Upper lobe of left lung (tissue), 6 donors: ENCODE measurements at regions not wholly inside any gene's neighbourhood (a gene's known extent, or its start where the extent isn't known, plus 50 kb on each side); places are given as distances from the start of the nearest gene placed in this dataset.

Source experiments
- ATAC-seq, 2 donors: fragments of 200-7000 bp; cut with Tn5 transposase; one replicate each; pipeline ENCODE4 v1.9.1; 2022; ENCODE audit warnings: mild to moderate bottlenecking in 2 of 2, moderate library complexity in 2 of 2; ENCODE audit not compliant: low FRiP score in 2 of 2
- DNase-seq, 2 donors: peaks; one replicate each; pipeline ENCODE4 v3.0.0-alpha.2; 2019 to 2020
- H3K27ac ChIP-seq, 4 donors: fragments of 200-600 bp; sonication (generic); one replicate each; pipeline ENCODE4 v1.5.1; 2016 to 2019
- H3K27me3 ChIP-seq, 4 donors: fragments of 200-600 bp; sonication (generic); one replicate each; pipeline ENCODE4 v1.5.1; 2017 to 2019
- H3K36me3 ChIP-seq, 4 donors: fragments of 200-600 bp; sonication (generic); one replicate each; pipeline ENCODE4 v1.5.1; 2016 to 2019
- H3K4me1 ChIP-seq, 4 donors: fragments of 200-600 bp; sonication (generic); one replicate each; pipeline ENCODE4 v1.5.1; 2018 to 2019
- H3K4me3 ChIP-seq, 4 donors: fragments of 200-600 bp; sonication (generic); one replicate each; pipeline ENCODE4 v1.5.1; 2017 to 2019; ENCODE audit warnings: mild to moderate bottlenecking in 2 of 4, moderate library complexity in 1 of 4
- H3K9me3 ChIP-seq, 4 donors: fragments of 200-600 bp; sonication (generic); one replicate each; pipeline ENCODE4 v1.5.1; 2018 to 2019
- EP300 ChIP-seq, 4 donors: sonication (generic); formaldehyde crosslinking; IDR thresholded peaks; one replicate each; pipeline ENCODE4 v1.5.1; 2017; ENCODE audit warnings: antibody characterized with exemption in 4 of 4, control low read depth in 2 of 4
- POLR2A ChIP-seq, 4 donors: fragments of 450-650 bp; IDR thresholded peaks; one replicate each; pipeline ENCODE4 v1.5.1; 2016 to 2017; ENCODE audit warnings: antibody characterized with exemption in 4 of 4, mild to moderate bottlenecking in 2 of 4
- POLR2AphosphoS5 ChIP-seq, 2 donors: sonication (generic); formaldehyde crosslinking; IDR thresholded peaks; one replicate each; pipeline ENCODE4 v1.5.1; 2017; ENCODE audit warnings: antibody characterized with exemption in 2 of 2
- WGBS, 2 donors: methylation state at CpG; one replicate each; pipeline ENCODE4 v1.1.5; 2017 to 2018; 5-methylcytosine and 5-hydroxymethylcytosine counted together
- TF ChIP-seq, protein P1 (sequence below), 6 experiments: fragments of 450-650 bp in 4 of 6; fragments of 200-600 bp in 2 of 6; sonication (generic) in 2 of 6; IDR thresholded peaks; one replicate each; pipeline ENCODE4 v1.5.1; 2016 to 2019; ENCODE audit warnings: antibody characterized with exemption in 6 of 6
- donor health status: DM: no; HTN: no; CAD: no; lungs with moderate emphysema.
- donor health status: DM: no; HTN: yes; CAD: no; lungs with severe emphysema.

DNA sequence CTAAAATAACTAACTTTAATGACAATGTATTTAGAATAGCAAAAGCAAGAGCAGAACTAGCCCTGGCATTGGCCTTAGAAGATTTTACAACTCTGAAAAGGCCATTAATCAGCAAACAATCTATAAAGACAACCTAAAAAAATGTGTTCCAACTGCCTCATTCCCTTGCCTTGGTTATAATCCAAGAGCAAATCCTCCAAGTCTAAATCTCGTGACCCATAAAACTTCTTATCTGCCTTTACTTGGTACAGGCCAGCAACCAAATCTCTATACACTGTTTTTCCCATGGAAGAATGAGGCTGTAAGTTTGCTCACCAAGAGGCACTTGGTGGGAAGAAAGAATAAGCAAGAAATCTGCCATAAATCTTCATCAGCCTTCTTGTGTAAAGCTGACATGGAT lies 175.3 kb upstream of the MID1 start:
- no peaks in the 10 kb centered on the region for H3K27me3 ChIP-seq
- ATAC-seq: no peak
- H3K4me3 ChIP-seq: no peak overlapping the region
- no peaks in the 10 kb centered on the region for H3K36me3 ChIP-seq
- H3K27ac ChIP-seq: no peak overlapping the region
- DNase-seq: no peak
- no peaks in the 10 kb centered on the region for H3K4me1 ChIP-seq
- no peaks in the 10 kb centered on the region for H3K9me3 ChIP-seq
- TF ChIP-seq POLR2AphosphoS5 (IDR thresholded peaks at IDR 0.05) (no peak), EP300 (IDR thresholded peaks at IDR 0.05) (no peak), POLR2A (IDR thresholded peaks at IDR 0.05) (no peak)
- TF ChIP-seq, protein P1, sequence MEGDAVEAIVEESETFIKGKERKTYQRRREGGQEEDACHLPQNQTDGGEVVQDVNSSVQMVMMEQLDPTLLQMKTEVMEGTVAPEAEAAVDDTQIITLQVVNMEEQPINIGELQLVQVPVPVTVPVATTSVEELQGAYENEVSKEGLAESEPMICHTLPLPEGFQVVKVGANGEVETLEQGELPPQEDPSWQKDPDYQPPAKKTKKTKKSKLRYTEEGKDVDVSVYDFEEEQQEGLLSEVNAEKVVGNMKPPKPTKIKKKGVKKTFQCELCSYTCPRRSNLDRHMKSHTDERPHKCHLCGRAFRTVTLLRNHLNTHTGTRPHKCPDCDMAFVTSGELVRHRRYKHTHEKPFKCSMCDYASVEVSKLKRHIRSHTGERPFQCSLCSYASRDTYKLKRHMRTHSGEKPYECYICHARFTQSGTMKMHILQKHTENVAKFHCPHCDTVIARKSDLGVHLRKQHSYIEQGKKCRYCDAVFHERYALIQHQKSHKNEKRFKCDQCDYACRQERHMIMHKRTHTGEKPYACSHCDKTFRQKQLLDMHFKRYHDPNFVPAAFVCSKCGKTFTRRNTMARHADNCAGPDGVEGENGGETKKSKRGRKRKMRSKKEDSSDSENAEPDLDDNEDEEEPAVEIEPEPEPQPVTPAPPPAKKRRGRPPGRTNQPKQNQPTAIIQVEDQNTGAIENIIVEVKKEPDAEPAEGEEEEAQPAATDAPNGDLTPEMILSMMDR (IDR thresholded peaks at IDR 0.05): no peak
- 40 to 61% methylated on average over 1 of the region's 1 CpG for WGBS, 2 donors

- H3K9me3 ChIP-seq: no peaks in the 10 kb centered on the region
- no peak overlapping the region for H3K27ac ChIP-seq
- H3K4me1 ChIP-seq: no peaks in the 10 kb centered on the region
- no peak for TF ChIP-seq EP300 (IDR thresholded peaks at IDR 0.05)
- TF ChIP-seq, protein P1 (IDR thresholded peaks at IDR 0.05): no peak
- H3K27me3 ChIP-seq: no peaks in the 10 kb centered on the region
- 71 to 74% methylated on average over 4 of the region's 4 CpGs for WGBS, 2 donors
- DNase-seq: no peak
- no peak for ATAC-seq
- no peaks in the 10 kb centered on the region for H3K36me3 ChIP-seq
- H3K4me3 ChIP-seq: no peak overlapping the region
Measured at GRCh38 chrX:10797466-10797865, 177.1 kb upstream of the MID1 start.

- ATAC-seq: no peak
- DNase-seq: no peak
- Histone ChIP-seq H3K4me3 (no peak overlapping the region), H3K36me3 (no peaks in the 10 kb centered on the region), H3K4me1 (no peaks in the 10 kb centered on the region), H3K27me3 (no peaks in the 10 kb centered on the region), H3K27ac (no peak overlapping the region), H3K9me3 (no peaks in the 10 kb centered on the region)
- 58 to 84% methylated on average over 3 of the region's 3 CpGs for WGBS, 2 donors
- TF ChIP-seq POLR2A (IDR thresholded peaks at IDR 0.05): no peak
- TF ChIP-seq EP300 (IDR thresholded peaks at IDR 0.05): no peak
- TF ChIP-seq, protein P1 (IDR thresholded peaks at IDR 0.05): no peak
Measured at GRCh38 chrX:10798041-10798440, 177.7 kb upstream of the MID1 start.

DNA sequence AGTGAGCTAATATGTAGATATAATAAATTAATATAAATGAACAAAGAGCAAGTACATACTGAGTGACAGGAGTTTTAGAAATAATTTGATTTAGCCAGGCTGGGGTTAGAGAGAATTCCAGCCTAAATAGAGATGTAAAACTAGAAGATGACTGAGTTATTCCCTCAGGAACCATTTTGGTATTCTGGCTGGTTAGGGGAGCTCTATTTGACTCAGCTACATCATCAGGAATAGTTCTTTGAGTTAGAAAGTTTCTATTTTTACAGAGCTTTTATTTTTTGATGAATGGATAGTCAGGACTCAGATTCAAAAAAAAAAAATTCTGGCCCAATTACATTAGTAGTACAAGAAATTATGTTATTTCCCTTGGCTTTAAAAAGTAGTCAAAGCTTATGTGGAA lies 180.4 kb upstream of the MID1 start:
- ATAC-seq (no peak), DNase-seq (no peak)
- TF ChIP-seq, protein P1 (IDR thresholded peaks at IDR 0.05): no peak
- TF ChIP-seq EP300 (IDR thresholded peaks at IDR 0.05): no peak
- TF ChIP-seq POLR2A (IDR thresholded peaks at IDR 0.05): no peak
- no peak for TF ChIP-seq POLR2AphosphoS5 (IDR thresholded peaks at IDR 0.05)
- Histone ChIP-seq H3K27me3 (no peaks in the 10 kb centered on the region), H3K4me3 (no peak overlapping the region), H3K27ac (no peak overlapping the region), H3K36me3 (no peaks in the 10 kb centered on the region), H3K4me1 (no peaks in the 10 kb centered on the region), H3K9me3 (no peaks in the 10 kb centered on the region)

DNA sequence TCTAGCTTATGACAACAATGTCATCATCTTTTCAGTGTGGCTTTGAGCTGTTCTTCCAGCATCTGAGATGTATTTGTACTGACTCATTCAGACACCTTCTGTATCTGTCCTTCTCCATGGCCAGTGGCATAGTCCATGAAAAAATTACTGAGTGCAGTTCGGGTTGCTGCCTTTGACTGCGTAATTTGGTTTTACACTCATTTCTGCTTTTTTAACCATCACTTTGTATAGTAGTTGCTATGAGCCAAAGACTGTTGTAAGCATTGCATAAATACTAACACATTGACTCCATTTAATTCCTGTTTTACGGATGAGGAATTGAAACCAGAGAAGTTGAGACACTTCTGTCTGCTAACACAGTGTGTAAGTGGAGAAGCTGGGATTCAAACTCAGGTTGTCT lies 190.7 kb upstream of the MID1 start:
- TF ChIP-seq POLR2A (IDR thresholded peaks at IDR 0.05) (no peak), POLR2AphosphoS5 (IDR thresholded peaks at IDR 0.05) (no peak), EP300 (IDR thresholded peaks at IDR 0.05) (no peak)
- TF ChIP-seq, protein P1 (IDR thresholded peaks at IDR 0.05): no peak
- no peaks in the 10 kb centered on the region for H3K27me3 ChIP-seq
- no peaks in the 10 kb centered on the region for H3K4me1 ChIP-seq
- no peak overlapping the region for H3K27ac ChIP-seq
- peak in 1 of 2 donors; percentile 66 for ATAC-seq
- H3K9me3 ChIP-seq: no peaks in the 10 kb centered on the region
- WGBS, 2 donors: 72 to 93% methylated on average over 3 of the region's 3 CpGs
- DNase-seq: no peak
- H3K4me3 ChIP-seq: no peak overlapping the region
- H3K36me3 ChIP-seq: no peaks in the 10 kb centered on the region
